ENCODE measurements at regions not wholly inside any gene's neighbourhood (a gene's known extent, or its start where the extent isn't known, plus 50 kb on each side); places are given as distances from the start of the nearest gene placed in this dataset.

GRCh38 chr4:146124023-146124680, 51.4 kb upstream of the LSM6 start:
- Histone ChIP-seq H3K4me1 (no peaks in the 10 kb centered on the region), H3K4me3 (no peak overlapping the region), H3K9me3 (no peaks in the 10 kb centered on the region), H3K27ac (no peak overlapping the region), H3K27me3 (no peaks in the 10 kb centered on the region), H3K36me3 (no peaks in the 10 kb centered on the region)
- 73 to 81% methylated on average over 4 to 6 of the region's 6 CpGs for WGBS, 2 donors (ENCODE audit: low coverage in 1 of 2)
- TF ChIP-seq CTCF (IDR thresholded peaks at IDR 0.05) (no peak), POLR2A (IDR thresholded peaks at IDR 0.05) (no peak), EP300 (IDR thresholded peaks at IDR 0.05; ENCODE audit: low read depth) (no peak)
- DNase-seq: no peak
- intact Hi-C loops (cut with DNase I; ENCODE audit: low total_unique reads): no loop called here
- in situ Hi-C loops (cut with MboI; ENCODE audit: low pct_ligation_motif_present in 1 of 4, low pct_unique_long_range_greater_than_20kb in 1 of 4, low sequenced_read_pairs in 3 of 4): no loop called here

GRCh38 chr4:146123231-146123630, 52.3 kb upstream of the LSM6 start:
- TF ChIP-seq POLR2AphosphoS5 (IDR thresholded peaks at IDR 0.05) (no peak), POLR2A (IDR thresholded peaks at IDR 0.05) (no peak), CTCF (IDR thresholded peaks at IDR 0.05) (no peak), EP300 (IDR thresholded peaks at IDR 0.05; ENCODE audit: low read depth) (no peak)
- in situ Hi-C loops (cut with MboI; ENCODE audit: low pct_ligation_motif_present in 1 of 4, low pct_unique_long_range_greater_than_20kb in 1 of 4, low sequenced_read_pairs in 3 of 4): no loop called here
- no peak for DNase-seq
- Histone ChIP-seq H3K4me1 (no peaks in the 10 kb centered on the region), H3K4me3 (no peak overlapping the region), H3K36me3 (no peaks in the 10 kb centered on the region), H3K27ac (no peak overlapping the region), H3K27me3 (no peaks in the 10 kb centered on the region), H3K9me3 (no peaks in the 10 kb centered on the region)
- WGBS, 2 donors (ENCODE audit: low coverage in 1 of 2): 64 to 68% methylated on average over 1 of the region's 1 CpG
- intact Hi-C loops (cut with DNase I; ENCODE audit: low total_unique reads): no loop called here

GRCh38 chr4:146122398-146122797, 53.1 kb upstream of the LSM6 start:
- no peak for DNase-seq
- Histone ChIP-seq H3K27me3 (no peaks in the 10 kb centered on the region), H3K4me1 (no peaks in the 10 kb centered on the region), H3K27ac (no peak overlapping the region), H3K36me3 (no peaks in the 10 kb centered on the region), H3K9me3 (no peaks in the 10 kb centered on the region), H3K4me3 (no peak overlapping the region)
- 79 to 83% methylated on average over 6 of the region's 6 CpGs for WGBS, 2 donors (ENCODE audit: low coverage in 1 of 2)
- TF ChIP-seq EP300 (IDR thresholded peaks at IDR 0.05; ENCODE audit: low read depth) (no peak), CTCF (IDR thresholded peaks at IDR 0.05) (no peak), POLR2A (IDR thresholded peaks at IDR 0.05) (no peak), POLR2AphosphoS5 (IDR thresholded peaks at IDR 0.05) (no peak)
- in situ Hi-C loops (cut with MboI; ENCODE audit: low pct_ligation_motif_present in 1 of 4, low pct_unique_long_range_greater_than_20kb in 1 of 4, low sequenced_read_pairs in 3 of 4) (no loop called here), intact Hi-C loops (cut with DNase I; ENCODE audit: low total_unique reads) (no loop called here)

GRCh38 chr4:146121757-146122156, 53.8 kb upstream of the LSM6 start:
- intact Hi-C loops (cut with DNase I; ENCODE audit: low total_unique reads): no loop called here
- 98% methylated on average over 3 of the region's 3 CpGs; no CpG with 5 or more reads in 1 of the 2 donors for WGBS, 2 donors (ENCODE audit: low coverage in 1 of 2)
- no peaks in the 10 kb centered on the region for H3K27me3 ChIP-seq

More at GRCh38 chr4:146121757-146122156, 53.8 kb upstream of the LSM6 start:
- in situ Hi-C loops (cut with MboI; ENCODE audit: low pct_ligation_motif_present in 1 of 4, low pct_unique_long_range_greater_than_20kb in 1 of 4, low sequenced_read_pairs in 3 of 4): no loop called here
- Histone ChIP-seq H3K9me3 (no peaks in the 10 kb centered on the region), H3K27ac (no peak overlapping the region), H3K4me1 (no peaks in the 10 kb centered on the region), H3K36me3 (no peaks in the 10 kb centered on the region), H3K4me3 (no peak overlapping the region)
- DNase-seq: no peak
- no peak for TF ChIP-seq CTCF (IDR thresholded peaks at IDR 0.05)
- TF ChIP-seq POLR2A (IDR thresholded peaks at IDR 0.05): no peak
- TF ChIP-seq EP300 (IDR thresholded peaks at IDR 0.05; ENCODE audit: low read depth): no peak
- TF ChIP-seq POLR2AphosphoS5 (IDR thresholded peaks at IDR 0.05): no peak
